DOHH2 (cell line): ENCODE measurements at regions not wholly inside any gene's neighbourhood (a gene's known extent, or its start where the extent isn't known, plus 50 kb on each side); places are given as distances from the start of the nearest gene placed in this dataset.
A peak's percentile ranks its signal among the peaks of the same experiment; 100 is the strongest.

Experiments used
- H3F3A ChIP-seq: fragments of 200-600 bp; sonication (generic), shearing (Covaris generic); 2 replicates; pipeline ENCODE4 v1.6.0; 2016; ENCODE audit warnings: antibody characterized with exemption, mild to moderate bottlenecking; ENCODE audit not compliant: control insufficient read depth, insufficient read depth
- H3K27ac ChIP-seq: fragments of 200-600 bp; sonication (generic); 2 replicates; pipeline ENCODE4 v1.5.1; 2014; ENCODE audit warnings: low read depth, mild to moderate bottlenecking, low read length, moderate library complexity
- H3K27me3 ChIP-seq: fragments of 200-600 bp; sonication (generic); 2 replicates; pipeline ENCODE4 v1.6.1; 2014; ENCODE audit warnings: mild to moderate bottlenecking, low read length, mixed read lengths; ENCODE audit not compliant: control insufficient read depth
- H3K36me3 ChIP-seq: fragments of 200-600 bp; sonication (generic); 2 replicates; pipeline ENCODE4 v1.6.1; 2014; ENCODE audit warnings: mild to moderate bottlenecking, low read length, moderate library complexity, mixed read lengths; ENCODE audit not compliant: control insufficient read depth
- H3K4me1 ChIP-seq: fragments of 200-600 bp; sonication (generic); 2 replicates; pipeline ENCODE4 v1.6.1; 2014; ENCODE audit warnings: mild to moderate bottlenecking, low read length, mixed read lengths; ENCODE audit not compliant: control insufficient read depth
- H3K4me2 ChIP-seq: fragments of 200-600 bp; sonication (generic); 2 replicates; pipeline ENCODE4 v1.6.0; 2014; ENCODE audit warnings: mild to moderate bottlenecking, low read length, moderate library complexity
- H3K4me3 ChIP-seq: fragments of 200-600 bp; sonication (generic); 2 replicates; pipeline ENCODE4 v1.5.1; 2014; ENCODE audit warnings: mild to moderate bottlenecking, low read length, mixed read lengths
- H3K79me2 ChIP-seq: fragments of 200-600 bp; sonication (generic); 2 replicates; pipeline ENCODE4 v1.6.1; 2014; ENCODE audit warnings: mild to moderate bottlenecking, low read length, mixed read lengths; ENCODE audit not compliant: control insufficient read depth
- H3K9me2 ChIP-seq: fragments of 200-600 bp; sonication (generic); replicated peaks from 2 replicates; pipeline ENCODE4 v1.6.1; 2014; ENCODE audit warnings: mild to moderate bottlenecking, low read length, mixed read lengths; ENCODE audit not compliant: control insufficient read depth
- H3K9me3 ChIP-seq: fragments of 200-600 bp; sonication (generic); 2 replicates; pipeline ENCODE4 v1.6.1; 2014; ENCODE audit warnings: antibody characterized with exemption, low read length, mixed read lengths; ENCODE audit not compliant: control insufficient read depth, insufficient read depth
- H4K20me1 ChIP-seq: fragments of 200-600 bp; sonication (generic); 2 replicates; pipeline ENCODE4 v1.6.0; 2014; ENCODE audit warnings: low read depth, mild to moderate bottlenecking, antibody characterized with exemption, low read length, moderate library complexity; ENCODE audit not compliant: control insufficient read depth, insufficient read depth
- EZH2phosphoT487 ChIP-seq: fragments of 200-600 bp; sonication (generic); IDR thresholded peaks from 2 replicates; pipeline ENCODE4 v1.6.1; 2017; ENCODE audit warnings: borderline replicate concordance, mild to moderate bottlenecking, antibody characterized with exemption, low read length, moderate library complexity, mixed read lengths
- TF ChIP-seq, protein P1 (sequence below): fragments of 200-600 bp; sonication (generic); IDR thresholded peaks from one replicate; pipeline ENCODE4 v1.5.1; 2014; ENCODE audit warnings: antibody characterized with exemption, mild to moderate bottlenecking, low read depth, low read length; ENCODE audit not compliant: poor library complexity, severe bottlenecking

DNA sequence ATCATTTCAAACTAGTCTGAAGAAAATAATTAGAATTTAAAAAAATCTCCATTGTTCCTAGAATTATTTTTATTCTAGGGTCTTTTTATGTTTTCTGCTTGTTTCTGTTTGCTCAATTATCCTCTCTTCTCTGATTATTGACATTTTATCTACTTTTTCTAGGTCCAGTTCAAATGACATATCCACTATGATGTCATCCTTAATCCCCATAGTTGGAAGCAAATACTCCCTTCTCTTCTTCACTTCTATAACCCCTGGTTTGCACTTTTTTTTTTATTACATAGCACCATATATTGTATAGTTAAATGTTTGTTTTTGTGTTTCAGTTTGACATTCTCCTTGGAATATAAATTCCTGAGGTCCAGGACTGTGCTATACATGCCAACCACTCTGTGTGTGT lies 82.6 kb downstream of the CT47B1 start:
- no peaks in the 10 kb centered on the region for H3K27me3 ChIP-seq
- H3K9me3 ChIP-seq, result no peaks in the 10 kb centered on the region
- no peak overlapping the region for H3K4me3 ChIP-seq
- H3K4me2 ChIP-seq, result no peak overlapping the region
- H3K27ac ChIP-seq, result no peak overlapping the region
- H3K79me2 ChIP-seq, result no peaks in the 10 kb centered on the region
- H3K36me3 ChIP-seq, result no peaks in the 10 kb centered on the region
- TF ChIP-seq EZH2phosphoT487, result no peak
- TF ChIP-seq, protein P1, sequence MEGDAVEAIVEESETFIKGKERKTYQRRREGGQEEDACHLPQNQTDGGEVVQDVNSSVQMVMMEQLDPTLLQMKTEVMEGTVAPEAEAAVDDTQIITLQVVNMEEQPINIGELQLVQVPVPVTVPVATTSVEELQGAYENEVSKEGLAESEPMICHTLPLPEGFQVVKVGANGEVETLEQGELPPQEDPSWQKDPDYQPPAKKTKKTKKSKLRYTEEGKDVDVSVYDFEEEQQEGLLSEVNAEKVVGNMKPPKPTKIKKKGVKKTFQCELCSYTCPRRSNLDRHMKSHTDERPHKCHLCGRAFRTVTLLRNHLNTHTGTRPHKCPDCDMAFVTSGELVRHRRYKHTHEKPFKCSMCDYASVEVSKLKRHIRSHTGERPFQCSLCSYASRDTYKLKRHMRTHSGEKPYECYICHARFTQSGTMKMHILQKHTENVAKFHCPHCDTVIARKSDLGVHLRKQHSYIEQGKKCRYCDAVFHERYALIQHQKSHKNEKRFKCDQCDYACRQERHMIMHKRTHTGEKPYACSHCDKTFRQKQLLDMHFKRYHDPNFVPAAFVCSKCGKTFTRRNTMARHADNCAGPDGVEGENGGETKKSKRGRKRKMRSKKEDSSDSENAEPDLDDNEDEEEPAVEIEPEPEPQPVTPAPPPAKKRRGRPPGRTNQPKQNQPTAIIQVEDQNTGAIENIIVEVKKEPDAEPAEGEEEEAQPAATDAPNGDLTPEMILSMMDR, result no peak
- H3K4me1 ChIP-seq, result peaks cover 20% of the 10 kb centered on the region
- H4K20me1 ChIP-seq, result no peaks in the 10 kb centered on the region
- no peaks in the 10 kb centered on the region for H3F3A ChIP-seq
- no peaks in the 10 kb centered on the region for H3K9me2 ChIP-seq

DNA sequence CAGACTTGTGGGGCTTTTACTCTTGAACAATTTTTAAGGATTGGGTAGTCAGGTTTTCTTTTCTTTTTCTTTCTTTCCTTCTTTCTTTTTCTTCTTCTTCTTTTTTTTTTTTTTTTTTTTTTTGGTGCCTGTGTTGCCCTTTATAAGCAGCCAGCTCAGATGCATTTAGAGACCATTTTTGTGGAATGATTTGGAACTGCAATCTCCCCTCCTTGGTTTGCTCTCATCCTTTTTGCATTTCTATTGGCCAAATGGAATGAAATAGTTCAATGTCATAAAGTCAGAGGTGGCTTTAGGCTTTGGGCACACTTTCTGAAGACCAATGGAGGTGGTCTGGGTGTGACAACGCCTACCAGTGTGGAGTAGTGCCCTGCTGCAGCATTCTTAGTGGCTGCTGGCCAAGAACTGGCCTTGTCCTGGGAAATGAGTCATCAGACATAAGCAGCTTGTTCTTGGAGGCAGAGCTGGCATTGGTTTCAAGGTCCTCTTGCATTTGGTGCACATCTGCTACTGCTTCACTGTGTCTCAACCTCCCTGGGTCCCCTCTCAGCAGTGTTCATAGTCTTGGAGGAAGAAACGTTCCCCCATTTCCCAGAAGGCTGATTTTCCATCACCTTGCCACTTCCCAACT lies 84.5 kb downstream of the CT47B1 start:
- Histone ChIP-seq H3K4me3 (no peak overlapping the region), H3F3A (no peaks in the 10 kb centered on the region), H4K20me1 (no peaks in the 10 kb centered on the region), H3K4me1 (peaks cover 17% of the 10 kb centered on the region), H3K9me3 (no peaks in the 10 kb centered on the region), H3K79me2 (no peaks in the 10 kb centered on the region), H3K27me3 (no peaks in the 10 kb centered on the region), H3K4me2 (no peak overlapping the region), H3K27ac (no peak overlapping the region), H3K9me2 (no peaks in the 10 kb centered on the region), H3K36me3 (no peaks in the 10 kb centered on the region)
- TF ChIP-seq EZH2phosphoT487, result no peak
- TF ChIP-seq, protein P1, result no peak

DNA sequence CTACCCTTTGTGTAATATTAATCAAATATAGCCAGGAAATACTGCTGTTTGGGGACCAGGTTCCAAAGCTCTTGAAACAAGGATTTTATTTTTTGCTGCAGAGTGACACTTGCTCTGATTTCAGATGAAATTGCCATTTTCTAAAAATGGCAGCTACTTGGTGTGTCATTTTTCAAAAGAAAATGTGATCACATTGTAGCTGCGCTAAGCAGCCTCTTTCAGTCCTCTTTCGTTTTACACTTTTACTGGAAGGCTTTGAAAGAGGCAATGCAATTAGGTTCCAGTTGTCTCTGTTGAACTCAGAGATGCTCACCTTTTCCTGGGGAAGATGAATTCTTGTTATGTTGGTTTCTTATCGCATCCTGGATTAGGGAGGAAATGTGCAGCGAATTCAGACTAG lies 85.1 kb downstream of the CT47B1 start:
- H3K9me2 ChIP-seq, result no peaks in the 10 kb centered on the region
- H3F3A ChIP-seq, result no peaks in the 10 kb centered on the region
- no peaks in the 10 kb centered on the region for H4K20me1 ChIP-seq
- peak overlapping the region; percentile 21 for H3K4me2 ChIP-seq
- H3K4me3 ChIP-seq, result no peak overlapping the region
- H3K27ac ChIP-seq, result no peak overlapping the region
- TF ChIP-seq, protein P1, result no peak
- no peak for TF ChIP-seq EZH2phosphoT487
- H3K79me2 ChIP-seq, result no peaks in the 10 kb centered on the region
- peaks cover 17% of the 10 kb centered on the region for H3K4me1 ChIP-seq
- no peaks in the 10 kb centered on the region for H3K27me3 ChIP-seq
- no peaks in the 10 kb centered on the region for H3K36me3 ChIP-seq
- H3K9me3 ChIP-seq, result no peaks in the 10 kb centered on the region
